Left lobe of liver (tissue), 2 donors: ENCODE measurements at regions not wholly inside any gene's neighbourhood (a gene's known extent, or its start where the extent isn't known, plus 50 kb on each side); places are given as distances from the start of the nearest gene placed in this dataset.

Source experiments
- ATAC-seq: fragments of 200-7000 bp; cut with Tn5 transposase; one replicate; pipeline ENCODE4 v1.9.1; 2020; ENCODE audit warnings: mild to moderate bottlenecking, moderate library complexity
- DNase-seq: peaks from one replicate; pipeline ENCODE4 v3.0.0-alpha.2; 2020; ENCODE audit warnings: low spot score
- donor health status: DM: no; HTN: no; CAD: no; lungs with moderate emphysema.
- donor health status: DM: no; HTN: yes; CAD: no.

GRCh38 chr14:42872786-42873185 is 1266.1 kb downstream of the LRFN5 start:
- ATAC-seq: no peak
- no peak for DNase-seq

GRCh38 chr14:42869681-42870080 is 1263.0 kb downstream of the LRFN5 start:
- DNase-seq: no peak
- no peak for ATAC-seq

DNA sequence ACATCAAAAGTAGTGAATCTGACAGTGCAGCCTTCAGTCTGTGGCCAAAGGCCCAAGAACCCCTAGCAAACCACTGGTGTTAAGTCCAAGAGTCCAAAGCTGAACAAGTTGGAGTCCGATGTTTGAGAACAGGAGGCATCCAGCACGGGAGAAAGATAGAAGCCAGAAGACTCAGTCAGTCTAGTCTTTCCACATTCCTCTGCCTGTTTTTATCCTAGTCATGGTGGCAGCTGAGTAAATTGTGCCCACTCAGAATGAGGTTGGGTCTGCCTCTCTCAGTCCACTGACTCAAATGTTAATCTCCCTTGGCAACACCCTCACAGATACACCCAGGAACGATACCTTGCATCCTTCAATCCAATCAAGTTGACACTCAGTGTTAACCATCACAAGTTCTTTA is 1255.4 kb downstream of the LRFN5 start:
- ATAC-seq: no peak
- DNase-seq: no peak

DNA sequence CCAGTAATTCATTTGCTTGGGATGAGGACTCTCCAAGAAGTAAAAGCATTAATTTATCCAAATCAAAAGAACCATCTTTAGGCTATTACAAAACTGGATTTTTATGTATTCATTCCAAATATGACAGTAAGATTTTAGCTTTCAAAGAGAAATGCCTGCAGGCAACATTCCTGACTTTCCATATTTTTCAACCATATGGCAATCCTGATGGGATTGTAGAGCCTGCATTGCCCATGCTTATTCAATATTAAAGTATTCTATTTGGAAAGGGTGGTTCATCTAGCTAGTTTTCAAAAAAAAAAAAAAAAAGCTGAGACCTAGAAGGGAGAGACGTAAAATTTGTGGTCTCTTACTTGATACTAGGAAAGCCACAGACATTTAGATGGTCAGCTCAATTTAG is 1253.7 kb downstream of the LRFN5 start:
- DNase-seq (no peak), ATAC-seq (no peak)

GRCh38 chr14:42856106-42856505 is 1249.4 kb downstream of the LRFN5 start:
- DNase-seq (no peak), ATAC-seq (no peak)

DNA sequence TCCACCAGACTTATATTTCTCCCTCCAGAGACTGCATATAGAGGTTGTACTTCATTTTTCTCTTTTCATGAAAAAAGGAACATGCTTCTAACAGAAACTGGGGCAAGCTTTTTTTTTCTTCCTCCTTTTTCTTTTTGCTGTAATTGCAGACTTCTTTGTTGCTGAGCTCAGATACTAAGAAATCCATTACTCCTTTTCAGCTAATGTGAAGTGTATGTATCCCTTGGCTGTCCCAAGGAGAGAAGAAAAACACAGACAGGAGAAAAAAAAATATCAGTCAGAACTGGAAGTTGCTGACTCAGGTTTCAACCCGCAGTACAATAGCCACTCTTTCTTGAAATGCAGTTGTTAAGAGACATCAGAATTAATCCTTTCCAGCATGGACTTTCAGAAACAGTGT is 1248.4 kb downstream of the LRFN5 start:
- DNase-seq (no peak), ATAC-seq (no peak)

- DNase-seq: no peak
Measured at GRCh38 chr14:42854061-42854460, 1247.4 kb downstream of the LRFN5 start.

DNA sequence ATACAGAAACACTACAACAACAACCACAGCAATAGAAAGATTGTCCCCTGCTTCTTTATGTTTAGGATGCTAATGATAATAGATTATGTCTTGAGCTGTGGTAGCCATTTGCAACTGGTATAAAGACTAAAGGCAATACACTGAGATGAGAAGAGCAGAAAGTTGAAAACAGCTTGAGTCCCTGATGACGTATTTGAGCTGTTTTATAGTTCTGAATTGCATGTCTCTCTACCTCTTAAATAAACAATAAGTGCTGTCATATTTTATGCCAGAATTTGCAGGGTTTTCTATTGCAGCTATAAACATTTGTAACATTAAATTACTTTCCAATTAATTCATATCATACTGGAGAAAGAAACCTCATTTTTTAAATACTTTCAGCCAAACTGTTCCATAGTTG is 1242.0 kb downstream of the LRFN5 start:
- DNase-seq: no peak
- ATAC-seq: no peak

More at GRCh38 chr14:42854061-42854460, 1247.4 kb downstream of the LRFN5 start:
- no peak for ATAC-seq

DNA sequence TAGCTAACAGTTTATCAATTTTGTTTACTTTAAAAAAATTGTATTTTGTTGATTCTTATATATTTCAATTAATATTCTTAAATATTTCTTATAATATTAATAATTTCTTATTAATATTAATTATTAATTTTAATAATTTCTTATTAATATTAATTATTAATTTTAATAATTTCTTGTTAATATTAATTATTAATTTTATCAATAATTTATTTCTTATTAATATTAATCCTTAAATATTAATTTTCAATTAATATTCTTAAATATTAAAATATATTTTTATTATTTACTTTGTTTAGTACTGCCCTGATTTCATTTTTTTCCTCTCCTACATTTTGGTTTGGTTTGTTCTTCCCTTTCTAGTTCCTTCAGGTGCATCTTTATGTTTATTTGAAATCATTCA is 1208.1 kb downstream of the LRFN5 start:
- no peak for DNase-seq
- ATAC-seq: no peak

DNA sequence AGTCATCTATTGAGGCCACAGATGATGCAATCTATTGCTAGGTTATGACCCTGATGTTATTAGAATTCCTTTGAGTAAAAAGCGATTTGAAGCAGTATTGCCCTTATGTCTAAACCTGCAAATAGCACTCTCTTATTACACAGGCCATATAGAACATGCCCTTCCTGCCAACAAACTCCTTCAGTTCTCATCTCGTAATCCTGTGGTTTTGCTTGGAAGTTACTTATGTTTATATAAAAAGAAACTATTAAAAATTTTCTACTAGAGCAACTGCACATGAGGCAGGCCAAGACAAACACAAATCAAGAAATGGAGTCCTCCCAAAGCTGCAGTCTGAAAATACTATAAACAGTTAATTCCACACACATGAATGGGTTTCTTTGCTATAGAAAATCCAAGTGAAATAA is 1200.2 kb downstream of the LRFN5 start:
- DNase-seq (no peak), ATAC-seq (no peak)

DNA sequence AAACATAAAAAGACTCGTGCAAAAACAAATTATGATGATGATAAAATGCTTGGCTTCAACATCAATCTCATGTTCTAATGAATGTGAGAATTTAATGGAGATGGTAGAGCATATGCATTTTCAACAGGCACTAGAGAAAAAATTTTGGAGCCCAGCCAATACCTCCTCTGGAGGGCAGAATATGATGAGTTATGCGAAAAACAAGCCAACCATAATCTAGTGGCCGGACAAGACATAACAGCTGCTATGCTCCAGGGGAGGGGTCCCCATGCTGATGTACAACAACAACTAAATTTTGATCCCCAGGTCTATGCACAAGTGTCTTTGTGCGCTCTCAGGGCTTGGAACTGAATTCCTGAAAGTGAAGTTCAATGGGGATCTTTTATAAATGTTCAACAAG is 1197.5 kb downstream of the LRFN5 start:
- no peak for DNase-seq
- ATAC-seq: no peak

DNA sequence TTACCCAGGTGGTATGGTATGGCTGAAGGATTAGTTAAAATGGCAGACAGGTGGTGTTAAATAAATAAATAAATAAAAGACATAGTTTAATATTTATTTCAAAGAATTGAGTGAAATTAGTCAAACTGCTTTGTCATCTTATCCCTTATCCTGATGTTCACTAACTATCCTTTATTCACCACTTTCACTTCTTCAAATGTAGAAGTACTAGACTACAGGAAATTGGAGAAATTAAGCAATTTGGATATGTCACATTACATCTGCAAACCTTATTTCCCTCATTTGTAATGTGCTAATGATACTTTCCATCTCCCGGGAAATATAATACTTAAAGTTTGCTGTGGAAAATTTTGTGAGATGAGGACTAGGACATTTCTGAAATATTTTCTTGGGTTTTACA is 1195.7 kb downstream of the LRFN5 start:
- ATAC-seq (no peak), DNase-seq (no peak)

DNA sequence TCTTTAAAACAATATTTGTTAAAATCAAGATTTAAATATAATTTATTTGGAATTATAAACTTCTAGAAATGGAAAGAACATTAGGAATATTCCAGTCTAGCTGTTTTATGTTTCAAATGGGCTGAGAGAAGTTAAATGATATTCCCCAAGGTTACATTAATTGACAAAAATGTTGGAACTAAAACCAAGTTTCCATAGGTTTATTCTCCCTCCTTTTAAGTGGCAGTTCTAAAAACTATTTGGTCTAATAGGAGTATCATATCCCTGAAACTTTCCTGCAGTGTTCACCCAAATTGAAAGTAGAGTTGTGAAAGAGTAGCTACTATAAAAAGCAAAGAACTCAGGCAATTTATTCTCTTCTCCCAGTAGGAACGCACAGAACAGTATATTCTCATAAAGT is 1185.5 kb downstream of the LRFN5 start:
- DNase-seq (no peak), ATAC-seq (no peak)

DNA sequence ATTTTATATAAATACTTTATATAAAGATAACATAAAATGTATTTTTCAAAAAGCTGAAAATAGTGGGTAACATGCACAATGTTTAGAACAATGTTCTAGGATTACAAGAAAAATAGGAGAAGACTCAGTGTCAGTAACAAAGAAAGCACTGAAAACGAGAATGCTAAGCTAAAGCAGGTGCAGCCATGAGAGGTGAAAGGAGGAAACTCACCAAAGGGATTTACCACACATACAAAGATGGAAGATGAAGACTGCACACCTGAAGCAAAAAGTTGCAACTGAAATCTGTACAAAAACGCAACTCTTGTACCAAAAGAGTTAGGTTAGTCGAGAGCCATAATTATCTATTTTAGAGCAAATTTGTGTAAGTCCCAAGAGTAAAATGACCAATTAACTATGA is 1176.1 kb downstream of the LRFN5 start:
- DNase-seq: no peak

GRCh38 chr14:42778984-42779383 is 1172.3 kb downstream of the LRFN5 start:
- no peak for DNase-seq
- ATAC-seq: no peak

More for the DNA sequence above, 1176.1 kb downstream of the LRFN5 start:
- no peak for ATAC-seq

DNA sequence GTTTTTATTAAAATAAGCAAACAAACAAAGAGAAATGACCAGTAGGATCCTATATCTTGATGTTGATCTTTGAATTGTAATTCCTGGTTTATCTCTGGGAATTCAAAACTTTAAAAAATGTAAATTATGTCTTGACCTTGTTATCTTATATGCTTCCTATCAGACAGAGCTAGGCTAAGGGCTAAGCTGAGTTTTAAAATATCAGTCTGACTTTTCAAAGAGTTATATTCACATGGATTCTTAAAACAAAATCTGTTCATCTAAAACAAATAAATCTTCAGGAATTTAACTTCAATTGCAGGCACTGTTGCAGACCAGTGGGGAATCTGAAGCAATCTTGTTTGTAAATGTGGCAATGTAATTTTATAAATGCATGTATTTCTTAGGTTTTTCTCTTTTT is 1144.1 kb downstream of the LRFN5 start:
- DNase-seq: no peak
- ATAC-seq: no peak

DNA sequence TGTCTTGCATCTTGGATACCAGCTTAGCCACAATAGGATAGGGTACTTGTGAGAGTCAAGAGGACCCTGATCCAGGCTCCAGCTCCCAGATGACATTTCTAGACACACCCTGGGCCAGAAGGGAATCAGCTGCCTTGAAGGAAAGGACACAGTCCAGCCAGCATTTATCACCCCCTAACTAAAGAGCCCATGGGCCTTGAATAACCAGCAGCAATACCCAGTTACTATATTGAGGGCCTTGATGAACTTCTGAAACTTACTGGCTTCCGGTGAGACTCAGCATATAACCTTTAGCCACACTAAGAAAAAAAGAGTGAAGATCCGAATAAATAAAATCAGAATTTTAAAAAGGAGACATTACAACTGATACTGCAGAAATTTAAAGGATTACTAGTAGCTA is 1135.4 kb downstream of the LRFN5 start:
- ATAC-seq: no peak
- no peak for DNase-seq

- DNase-seq (no peak), ATAC-seq (no peak)
Measured at GRCh38 chr14:42736408-42736807, 1129.7 kb downstream of the LRFN5 start.

DNA sequence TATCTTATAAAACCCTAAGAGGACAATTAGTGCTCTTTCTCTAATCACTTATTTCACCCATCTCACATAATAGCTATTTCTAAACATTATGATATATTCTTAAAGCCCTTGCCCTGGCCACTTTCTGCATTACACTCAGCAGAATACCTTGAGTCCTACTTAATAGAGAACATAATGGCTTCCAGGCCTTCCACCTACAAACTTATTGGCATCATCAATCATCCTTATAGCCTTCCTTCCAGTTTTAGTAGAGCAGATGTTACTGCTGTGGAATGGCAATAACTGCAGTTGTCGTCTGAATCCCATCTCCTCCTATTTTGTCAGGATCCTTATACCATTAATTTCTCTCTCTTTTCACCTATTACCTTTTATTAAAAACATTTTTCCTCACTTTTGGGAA is 1127.4 kb downstream of the LRFN5 start:
- ATAC-seq (no peak), DNase-seq (no peak)

DNA sequence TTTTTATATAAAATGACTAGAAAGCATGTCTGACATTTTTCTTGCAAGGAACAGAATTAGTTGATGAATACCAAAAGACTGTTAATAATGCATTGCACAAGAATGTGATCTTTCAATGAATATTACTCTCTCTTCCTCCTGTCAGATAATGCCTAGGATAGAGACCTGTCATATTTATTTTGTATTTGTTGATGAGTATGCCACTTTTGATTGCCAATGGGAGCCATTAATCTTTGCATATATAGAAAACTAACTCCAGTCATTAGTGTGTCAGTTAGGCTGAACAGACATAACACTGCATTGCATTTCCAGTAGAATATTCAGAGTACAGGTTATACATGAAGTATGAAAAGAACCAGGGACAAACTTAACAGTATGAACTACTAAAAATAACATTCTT is 1125.3 kb downstream of the LRFN5 start:
- ATAC-seq (no peak), DNase-seq (no peak)

DNA sequence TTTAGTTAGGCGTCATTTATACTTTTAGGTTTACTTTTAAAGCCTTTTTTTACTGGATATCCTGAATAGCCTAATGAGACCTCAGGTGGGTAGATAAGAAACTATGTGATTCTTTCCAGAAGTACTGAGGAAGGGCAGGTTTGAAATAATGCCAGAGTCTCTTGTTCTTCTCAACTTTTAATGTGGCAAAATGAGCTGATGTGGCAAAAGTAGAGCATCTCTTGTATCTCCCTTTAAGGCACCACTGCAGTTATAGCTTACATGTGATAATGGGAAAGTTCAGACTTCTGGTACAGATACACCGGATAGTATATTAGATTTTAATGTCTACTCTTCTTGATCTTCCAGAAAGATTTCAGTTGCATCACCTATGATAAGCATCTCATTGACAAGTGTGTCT is 1124.8 kb downstream of the LRFN5 start:
- ATAC-seq (no peak), DNase-seq (no peak)

DNA sequence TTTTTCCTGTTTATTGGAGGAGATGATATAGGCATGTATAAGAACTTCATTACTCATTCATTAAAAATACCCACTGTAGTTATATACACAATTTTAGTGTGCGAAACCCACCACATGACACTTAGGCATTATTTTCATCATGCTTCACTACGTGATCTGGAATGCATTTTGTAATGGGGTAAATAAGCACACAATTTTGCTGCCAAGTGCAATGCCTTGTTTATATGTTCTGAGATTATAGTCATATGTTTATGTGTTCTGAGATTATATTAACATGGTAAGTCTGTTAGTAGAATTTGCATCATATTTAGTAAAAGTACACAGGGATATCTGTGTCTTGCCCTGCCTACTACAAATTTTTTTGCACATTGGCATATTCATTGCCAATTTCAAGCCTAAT is 1123.0 kb downstream of the LRFN5 start:
- no peak for ATAC-seq

DNA sequence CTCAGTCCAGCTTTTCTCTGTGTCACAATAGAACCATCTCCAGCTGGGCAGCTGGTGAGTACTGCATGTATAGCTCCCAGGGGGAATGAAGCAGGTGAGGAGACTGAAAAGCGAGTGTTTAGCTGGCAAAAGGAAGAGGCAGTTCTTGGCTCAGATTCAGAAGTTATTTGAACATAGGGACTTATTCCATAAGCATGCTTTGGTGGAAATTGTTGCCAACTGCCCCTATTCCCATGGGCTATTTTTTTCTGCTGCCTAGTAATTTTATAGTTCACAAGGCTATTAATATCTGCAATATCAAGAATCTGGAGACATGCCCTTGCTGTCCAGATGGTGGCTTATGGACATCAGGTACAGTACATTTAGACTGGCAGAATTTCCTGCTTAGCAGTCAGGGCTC is 1112.7 kb downstream of the LRFN5 start:
- ATAC-seq: no peak
- no peak for DNase-seq

More for the DNA sequence above, 1123.0 kb downstream of the LRFN5 start:
- no peak for DNase-seq

- no peak for DNase-seq
- no peak for ATAC-seq
Measured at GRCh38 chr14:42715316-42715715, 1108.6 kb downstream of the LRFN5 start.
